Neuronal stem cell (in vitro differentiated cells): ENCODE measurements at regions not wholly inside any gene's neighbourhood (a gene's known extent, or its start where the extent isn't known, plus 50 kb on each side); places are given as distances from the start of the nearest gene placed in this dataset.

Experiments used
- DNase-seq: peaks from one replicate; pipeline ENCODE4 v3.0.0-alpha.2; 2013; ENCODE audit warnings: low spot score
- H2AFZ ChIP-seq: one replicate; pipeline ENCODE4 v1.6.1; 2013; ENCODE audit warnings: mild to moderate bottlenecking, low read length, inconsistent platforms
- H2AK5ac ChIP-seq: 2 replicates; pipeline ENCODE4 v1.6.1; 2013; ENCODE audit warnings: low read depth, mild to moderate bottlenecking, inconsistent platforms, low read length, moderate library complexity, mixed read lengths
- H2BK120ac ChIP-seq: 2 replicates; pipeline ENCODE4 v1.6.1; 2013; ENCODE audit warnings: low read depth, mild to moderate bottlenecking, inconsistent platforms, low read length, moderate library complexity, mixed read lengths
- H2BK12ac ChIP-seq: one replicate; pipeline ENCODE4 v1.6.1; 2013; ENCODE audit warnings: low read length, inconsistent platforms
- H2BK15ac ChIP-seq: 2 replicates; pipeline ENCODE4 v1.6.1; 2013; ENCODE audit warnings: mild to moderate bottlenecking, low read length, inconsistent platforms, mixed read lengths
- H2BK5ac ChIP-seq: one replicate; pipeline ENCODE4 v1.6.1; 2013; ENCODE audit warnings: inconsistent platforms, mild to moderate bottlenecking, low read length, moderate library complexity
- H3K14ac ChIP-seq: one replicate; pipeline ENCODE4 v1.6.1; 2013; ENCODE audit warnings: low read length, inconsistent platforms
- H3K18ac ChIP-seq: 2 replicates; pipeline ENCODE4 v1.6.1; 2013; ENCODE audit warnings: low read length, inconsistent platforms
- H3K23ac ChIP-seq: 2 replicates; pipeline ENCODE4 v1.6.1; 2013; ENCODE audit warnings: low read depth, mild to moderate bottlenecking, mixed read lengths, low read length, inconsistent platforms; ENCODE audit not compliant: poor library complexity
- H3K27ac ChIP-seq: replicated peaks from 3 replicates; pipeline ENCODE4 v1.5.1; 2013; ENCODE audit warnings: low read length, inconsistent platforms
- H3K27me3 ChIP-seq, 3 experiments: 2 replicates each; pipeline ENCODE4 v1.6.1; 2013; ENCODE audit warnings: low read length in 3 of 3, mild to moderate bottlenecking in 2 of 3, inconsistent platforms in 1 of 3, low read depth in 1 of 3, mixed read lengths in 1 of 3, moderate library complexity in 1 of 3; ENCODE audit not compliant: control insufficient read depth in 3 of 3, insufficient read depth in 3 of 3
- H3K36me3 ChIP-seq, 2 donors: replicated peaks in 1 of 2; 2 replicates each; pipeline ENCODE4 v1.6.1; 2013; ENCODE audit warnings: low read length in 2 of 2; ENCODE audit not compliant: control insufficient read depth in 2 of 2, insufficient read depth in 2 of 2
- H3K4ac ChIP-seq: 2 replicates; pipeline ENCODE4 v1.6.1; 2013; ENCODE audit warnings: inconsistent platforms, mild to moderate bottlenecking, low read length, moderate library complexity
- H3K4me1 ChIP-seq, 2 donors: 1 replicate in 1 of 2; 2 replicates in 1 of 2; pipeline ENCODE4 v1.6.1; 2013; ENCODE audit warnings: low read length in 2 of 2, low read depth in 1 of 2; ENCODE audit not compliant: control insufficient read depth in 2 of 2, insufficient read depth in 1 of 2
- H3K4me2 ChIP-seq: one replicate; pipeline ENCODE4 v1.6.1; 2013; ENCODE audit warnings: mild to moderate bottlenecking, low read length, inconsistent platforms; ENCODE audit not compliant: insufficient read depth, poor library complexity, severe bottlenecking
- H3K4me3 ChIP-seq, 2 donors: 2 replicates each; pipeline ENCODE4 v1.5.1; 2013; ENCODE audit warnings: low read length in 2 of 2, mild to moderate bottlenecking in 2 of 2, inconsistent platforms in 1 of 2, moderate library complexity in 1 of 2
- H3K79me1 ChIP-seq: one replicate; pipeline ENCODE4 v1.6.1; 2013; ENCODE audit warnings: low read depth, mild to moderate bottlenecking, inconsistent platforms, low read length, moderate library complexity
- H3K9ac ChIP-seq: one replicate; pipeline ENCODE4 v1.6.1; 2013; ENCODE audit warnings: mild to moderate bottlenecking, low read depth, low read length, inconsistent platforms; ENCODE audit not compliant: poor library complexity
- H3K9me3 ChIP-seq, 2 donors: replicated peaks in 1 of 2; 2 replicates each; pipeline versions ENCODE3 to v1.6.1; 2013; ENCODE audit warnings: low read length in 2 of 2, mild to moderate bottlenecking in 2 of 2, inconsistent platforms in 1 of 2, low read depth in 1 of 2, mixed read lengths in 1 of 2, moderate library complexity in 1 of 2; ENCODE audit not compliant: control insufficient read depth in 2 of 2, insufficient read depth in 1 of 2
- H4K8ac ChIP-seq: one replicate; pipeline ENCODE4 v1.6.1; 2013; ENCODE audit warnings: low read depth, mild to moderate bottlenecking, inconsistent platforms, low read length, moderate library complexity
- H4K91ac ChIP-seq: one replicate; pipeline ENCODE4 v1.6.1; 2013; ENCODE audit warnings: low read length, low read depth, mild to moderate bottlenecking, inconsistent platforms; ENCODE audit not compliant: poor library complexity
- WGBS, 2 donors: extraction: QIAGEN DNeasy Blood & Tissue Kit; methylation state at CpG; one replicate each; pipeline ENCODE4 v1.1.7; 2013; ENCODE audit warnings: missing lambda C conversion rate in 2 of 2, mixed read lengths in 1 of 2; ENCODE audit not compliant: insufficient read length in 2 of 2, insufficient replicate concordance in 1 of 2; ENCODE audit errors: extremely low coverage in 2 of 2; 5-methylcytosine and 5-hydroxymethylcytosine counted together

DNA sequence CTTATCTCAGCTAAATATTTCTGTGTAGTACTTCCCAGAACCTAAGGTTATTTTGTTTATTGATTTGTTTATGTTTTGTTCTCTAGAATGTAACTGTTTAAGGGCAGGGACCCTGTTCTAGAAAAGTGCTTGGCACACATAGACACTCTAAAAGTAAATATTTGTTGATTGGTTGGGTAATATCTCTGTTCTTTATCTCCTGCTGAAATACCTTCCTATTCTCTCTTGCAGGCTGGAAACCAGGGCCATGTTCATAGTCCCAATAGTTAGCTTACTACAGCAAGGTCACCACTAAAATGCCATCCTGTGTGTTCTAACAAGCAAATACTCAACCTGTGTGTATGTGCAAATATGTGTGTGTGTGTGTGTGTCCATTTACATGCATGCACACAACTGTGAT is 375.6 kb upstream of the MEIS1 start:
- H2BK12ac ChIP-seq: no peak overlapping the region
- H3K23ac ChIP-seq: no peak overlapping the region
- no peak overlapping the region for H2BK15ac ChIP-seq
- H2BK120ac ChIP-seq: no peak overlapping the region
- no peak overlapping the region for H2AK5ac ChIP-seq
- H3K9ac ChIP-seq: no peak overlapping the region
- H3K4me2 ChIP-seq: no peak overlapping the region
- H3K36me3 ChIP-seq: no peaks in the 10 kb centered on the region
- DNase-seq: no peak
- H2AFZ ChIP-seq: no peak overlapping the region
- H4K8ac ChIP-seq: no peak overlapping the region
- H2BK5ac ChIP-seq: no peak overlapping the region
- no peak overlapping the region for H3K18ac ChIP-seq
- no peaks in the 10 kb centered on the region for H3K27me3 ChIP-seq
- no peak overlapping the region for H3K14ac ChIP-seq
- H3K4me3 ChIP-seq: no peak overlapping the region
- H3K4ac ChIP-seq: no peak overlapping the region
- H3K4me1 ChIP-seq: no peaks in the 10 kb centered on the region
- H3K27ac ChIP-seq: no peak overlapping the region
- H3K79me1 ChIP-seq: no peaks in the 10 kb centered on the region
- H3K9me3 ChIP-seq: no peaks in the 10 kb centered on the region
- H4K91ac ChIP-seq: no peak overlapping the region

DNA sequence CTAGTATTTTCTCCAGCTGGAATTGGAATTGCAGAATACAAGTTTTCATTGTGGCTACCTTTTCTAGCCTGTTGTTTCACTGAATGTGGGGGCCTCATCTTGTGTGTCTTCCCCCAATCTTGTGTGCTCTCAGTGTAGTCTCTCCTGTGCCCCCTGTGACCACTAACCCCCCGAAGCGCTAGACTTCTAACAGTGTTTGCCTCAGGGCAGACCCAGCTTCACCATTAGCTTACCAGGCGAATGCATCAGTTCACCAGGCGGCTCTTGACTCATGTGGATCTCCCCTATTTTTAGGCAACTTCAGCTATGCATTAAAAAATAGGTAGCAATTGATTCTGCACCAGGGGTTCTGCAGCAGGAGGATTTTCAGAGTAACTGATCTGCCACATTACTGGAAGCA is 376.2 kb upstream of the MEIS1 start:
- H2AFZ ChIP-seq: no peak overlapping the region
- H2BK5ac ChIP-seq: no peak overlapping the region
- H2BK12ac ChIP-seq: no peak overlapping the region
- no peak overlapping the region for H2BK15ac ChIP-seq
- H3K4ac ChIP-seq: no peak overlapping the region
- WGBS, 2 donors: no CpG with 5 or more reads among the region's 4 CpGs
- no peaks in the 10 kb centered on the region for H3K4me1 ChIP-seq
- no peak overlapping the region for H4K91ac ChIP-seq
- H3K9me3 ChIP-seq: no peaks in the 10 kb centered on the region
- H4K8ac ChIP-seq: no peak overlapping the region
- no peak overlapping the region for H3K4me2 ChIP-seq
- no peak overlapping the region for H3K9ac ChIP-seq
- H3K23ac ChIP-seq: no peak overlapping the region
- H3K18ac ChIP-seq: no peak overlapping the region
- H3K14ac ChIP-seq: no peak overlapping the region
- no peak overlapping the region for H2AK5ac ChIP-seq
- DNase-seq: no peak
- no peaks in the 10 kb centered on the region for H3K36me3 ChIP-seq
- no peaks in the 10 kb centered on the region for H3K27me3 ChIP-seq
- H3K27ac ChIP-seq: no peak overlapping the region
- no peak overlapping the region for H2BK120ac ChIP-seq
- no peak overlapping the region for H3K4me3 ChIP-seq
- no peaks in the 10 kb centered on the region for H3K79me1 ChIP-seq

DNA sequence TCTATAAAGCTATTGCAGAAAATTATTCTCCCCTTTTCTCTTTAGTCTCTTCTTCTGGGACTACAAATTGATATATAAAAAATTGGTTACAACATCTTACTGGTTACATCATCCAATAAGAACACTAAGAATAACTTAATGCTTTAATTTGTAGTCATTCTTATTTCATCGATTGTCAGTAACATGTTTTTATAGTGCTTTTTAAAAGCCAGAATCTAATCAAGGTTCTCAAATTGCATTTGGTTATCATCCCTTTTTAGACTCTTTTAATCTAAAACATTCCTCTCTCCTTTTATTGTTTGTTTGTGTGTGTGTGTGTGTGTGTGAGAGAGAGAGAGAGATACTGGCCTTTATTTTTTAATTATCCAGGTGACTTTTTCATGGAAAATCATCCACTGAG is 377.1 kb upstream of the MEIS1 start:
- H3K23ac ChIP-seq: no peak overlapping the region
- no peaks in the 10 kb centered on the region for H3K36me3 ChIP-seq
- H3K9me3 ChIP-seq: no peaks in the 10 kb centered on the region
- H2BK120ac ChIP-seq: no peak overlapping the region
- no peak overlapping the region for H4K8ac ChIP-seq
- H2BK5ac ChIP-seq: no peak overlapping the region
- no peak overlapping the region for H3K4me3 ChIP-seq
- H3K9ac ChIP-seq: no peak overlapping the region
- H3K14ac ChIP-seq: no peak overlapping the region
- no peak overlapping the region for H3K27ac ChIP-seq
- H4K91ac ChIP-seq: no peak overlapping the region
- no peak overlapping the region for H2AFZ ChIP-seq
- H2BK12ac ChIP-seq: no peak overlapping the region
- no peaks in the 10 kb centered on the region for H3K27me3 ChIP-seq
- no peak overlapping the region for H3K4ac ChIP-seq
- H2BK15ac ChIP-seq: no peak overlapping the region
- H3K4me1 ChIP-seq: no peaks in the 10 kb centered on the region
- H3K18ac ChIP-seq: no peak overlapping the region
- DNase-seq: no peak
- WGBS, 2 donors: no CpG with 5 or more reads among the region's 1 CpG
- H3K79me1 ChIP-seq: no peaks in the 10 kb centered on the region
- no peak overlapping the region for H2AK5ac ChIP-seq
- H3K4me2 ChIP-seq: no peak overlapping the region

DNA sequence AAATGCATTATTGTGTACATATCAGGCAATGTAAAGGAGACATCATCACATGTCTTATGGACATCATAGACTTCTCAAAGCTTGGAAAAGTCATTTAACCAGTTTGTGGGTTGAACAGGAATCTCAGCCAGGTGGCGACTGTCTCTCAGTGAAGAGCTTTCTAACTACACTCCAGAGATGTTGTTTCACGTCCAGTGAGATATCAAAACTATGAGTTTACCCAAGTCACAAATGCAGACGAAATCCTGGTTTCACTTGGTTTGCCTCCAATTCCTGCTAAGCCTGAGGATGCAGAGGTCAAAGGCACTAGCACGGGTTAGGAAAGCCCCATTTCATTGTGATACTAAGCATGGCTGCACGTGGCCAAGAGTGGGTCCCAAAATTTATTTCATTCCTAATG is 384.5 kb upstream of the MEIS1 start:
- no peak overlapping the region for H3K23ac ChIP-seq

More for the DNA sequence above, 384.5 kb upstream of the MEIS1 start:
- H3K27ac ChIP-seq: no peak overlapping the region
- no peak overlapping the region for H3K4me3 ChIP-seq
- H2BK12ac ChIP-seq: no peak overlapping the region
- H4K8ac ChIP-seq: no peak overlapping the region
- no peak overlapping the region for H2BK5ac ChIP-seq
- H3K14ac ChIP-seq: no peak overlapping the region
- WGBS, 2 donors: no CpG with 5 or more reads among the region's 5 CpGs
- H3K79me1 ChIP-seq: no peaks in the 10 kb centered on the region
- no peak overlapping the region for H2BK15ac ChIP-seq
- H3K27me3 ChIP-seq: no peaks in the 10 kb centered on the region
- no peak overlapping the region for H2BK120ac ChIP-seq
- no peaks in the 10 kb centered on the region for H3K9me3 ChIP-seq
- no peaks in the 10 kb centered on the region for H3K4me1 ChIP-seq
- no peak overlapping the region for H3K4ac ChIP-seq
- no peak overlapping the region for H3K4me2 ChIP-seq
- H3K18ac ChIP-seq: no peak overlapping the region
- DNase-seq: no peak
- H3K36me3 ChIP-seq: no peaks in the 10 kb centered on the region
- no peak overlapping the region for H2AK5ac ChIP-seq
- no peak overlapping the region for H3K9ac ChIP-seq
- no peak overlapping the region for H4K91ac ChIP-seq
- H2AFZ ChIP-seq: no peak overlapping the region
